ENCODE measurements at regions not wholly inside any gene's neighbourhood (a gene's known extent, or its start where the extent isn't known, plus 50 kb on each side); places are given as distances from the start of the nearest gene placed in this dataset.

DNA sequence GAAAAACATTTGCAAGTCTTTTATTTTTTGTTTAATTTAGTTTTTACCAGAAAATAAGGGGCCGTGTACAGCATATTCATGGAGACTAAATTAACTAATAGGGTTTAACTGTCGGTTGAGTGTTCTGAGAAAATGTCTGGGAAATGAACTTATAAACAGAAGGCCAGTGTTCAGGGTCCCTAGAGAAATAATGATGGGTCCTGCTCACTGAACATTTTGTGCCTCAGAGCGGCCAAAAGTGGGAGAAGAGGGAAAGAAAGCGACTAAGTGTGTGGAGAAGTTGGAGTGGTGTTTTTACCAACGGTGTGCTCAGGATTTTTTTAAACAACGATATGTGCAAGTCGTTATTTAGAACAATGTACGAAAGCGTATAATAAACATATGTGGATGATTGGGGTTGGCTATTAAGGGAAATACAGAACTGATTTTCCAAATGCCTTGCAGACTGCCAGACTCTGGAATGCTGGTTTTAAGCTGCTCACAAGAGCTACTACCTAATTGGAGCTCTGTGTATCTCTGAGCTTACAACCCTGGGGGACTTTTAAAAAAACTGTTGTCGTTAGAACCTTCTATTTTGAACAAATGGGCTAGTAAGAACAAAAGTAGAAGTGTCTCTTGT is 166.7 kb downstream of the SLC38A4 start:
- Histone ChIP-seq H3K4me2 (ENCODE audit: insufficient read depth, low read length) (peak overlapping the region; percentile 57), H3K4me3 (replicated peaks in 1 of 3; ENCODE audit: insufficient read depth in 1 of 3, low read depth in 1 of 3, low read length in 3 of 3) (no peak overlapping the region), H3K4me1 (ENCODE audit: control insufficient read depth, extremely low read depth, insufficient read depth, low read length) (peaks cover 44% of the 10 kb centered on the region), H3K79me2 (ENCODE audit: control insufficient read depth, insufficient read depth, low read length) (no peaks in the 10 kb centered on the region), H3K9me1 (replicated peaks; ENCODE audit: control insufficient read depth, extremely low read depth, insufficient read depth, low read length) (no peaks in the 10 kb centered on the region), H4K20me1 (replicated peaks; ENCODE audit: control insufficient read depth, extremely low read depth, insufficient read depth, low read length) (no peaks in the 10 kb centered on the region), H3K27me3 (ENCODE audit: control insufficient read depth in 2 of 2, insufficient read depth in 2 of 2, low read length in 2 of 2) (no peaks in the 10 kb centered on the region), H2AFZ (ENCODE audit: low read depth, low read length) (peak overlapping the region; percentile 85), H3K9me3 (replicated peaks; ENCODE audit: control insufficient read depth, insufficient read depth, low read length) (no peaks in the 10 kb centered on the region), H3K27ac (ENCODE audit: insufficient read depth, low read depth, low read length) (peak overlapping the region; percentile 83), H3K36me3 (ENCODE audit: control insufficient read depth in 2 of 2, extremely low read depth in 1 of 2, insufficient read depth in 2 of 2, low read length in 2 of 2) (no peaks in the 10 kb centered on the region), H3K9ac (replicated peaks; ENCODE audit: extremely low read depth, insufficient read depth, low read length) (peak overlapping the region; percentile 57)
- TF ChIP-seq JUN (IDR thresholded peaks at IDR 0.05; ENCODE audit: borderline replicate concordance, insufficient read depth, insufficient read length, low read depth) (no peak), GATA2 (IDR thresholded peaks at IDR 0.05; ENCODE audit: insufficient read depth, insufficient read length, low read depth, low read length) (no peak), MYC (IDR thresholded peaks at IDR 0.05; ENCODE audit: low read depth, low read length) (no peak), EZH2 (IDR thresholded peaks at IDR 0.05; ENCODE audit: borderline replicate concordance, low read depth, low read length, severe bottlenecking) (no peak), POLR2A (IDR thresholded peaks at IDR 0.05; ENCODE audit: low read depth, low read length) (no peak), FOS (IDR thresholded peaks at IDR 0.05; ENCODE audit: borderline replicate concordance, insufficient read depth, low read length) (no peak), POLR2AphosphoS5 (IDR thresholded peaks at IDR 0.05; ENCODE audit: insufficient read depth, low read depth, low read length) (no peak)
- TF ChIP-seq, protein P1, sequence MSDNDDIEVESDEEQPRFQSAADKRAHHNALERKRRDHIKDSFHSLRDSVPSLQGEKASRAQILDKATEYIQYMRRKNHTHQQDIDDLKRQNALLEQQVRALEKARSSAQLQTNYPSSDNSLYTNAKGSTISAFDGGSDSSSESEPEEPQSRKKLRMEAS (IDR thresholded peaks at IDR 0.05; ENCODE audit: insufficient read depth, insufficient read length) = no peak
- TF ChIP-seq, protein P2, sequence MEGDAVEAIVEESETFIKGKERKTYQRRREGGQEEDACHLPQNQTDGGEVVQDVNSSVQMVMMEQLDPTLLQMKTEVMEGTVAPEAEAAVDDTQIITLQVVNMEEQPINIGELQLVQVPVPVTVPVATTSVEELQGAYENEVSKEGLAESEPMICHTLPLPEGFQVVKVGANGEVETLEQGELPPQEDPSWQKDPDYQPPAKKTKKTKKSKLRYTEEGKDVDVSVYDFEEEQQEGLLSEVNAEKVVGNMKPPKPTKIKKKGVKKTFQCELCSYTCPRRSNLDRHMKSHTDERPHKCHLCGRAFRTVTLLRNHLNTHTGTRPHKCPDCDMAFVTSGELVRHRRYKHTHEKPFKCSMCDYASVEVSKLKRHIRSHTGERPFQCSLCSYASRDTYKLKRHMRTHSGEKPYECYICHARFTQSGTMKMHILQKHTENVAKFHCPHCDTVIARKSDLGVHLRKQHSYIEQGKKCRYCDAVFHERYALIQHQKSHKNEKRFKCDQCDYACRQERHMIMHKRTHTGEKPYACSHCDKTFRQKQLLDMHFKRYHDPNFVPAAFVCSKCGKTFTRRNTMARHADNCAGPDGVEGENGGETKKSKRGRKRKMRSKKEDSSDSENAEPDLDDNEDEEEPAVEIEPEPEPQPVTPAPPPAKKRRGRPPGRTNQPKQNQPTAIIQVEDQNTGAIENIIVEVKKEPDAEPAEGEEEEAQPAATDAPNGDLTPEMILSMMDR (IDR thresholded peaks at IDR 0.05; ENCODE audit: extremely low read depth in 1 of 2, insufficient read depth in 1 of 2, low read depth in 1 of 2, low read length in 2 of 2) = no peak
- BruUV-seq (replicated peaks) = TSS peak; percentile 63
- dilution Hi-C loops (cut with MboI; ENCODE audit: extremely low pct_ligation_motif_present, low sequenced_read_pairs) (no loop called here), intact Hi-C loops (cut with micrococcal nuclease) (no loop called here)
- no peak for FAIRE-seq
- POLR2A ChIA-PET = no interaction called here
- peak; percentile 22 for DNase-seq (ENCODE audit: low read depth, low spot score)
- CTCF ChIA-PET = interaction anchor here (1.0 kb wide), 2 partner anchors 228 to 286 kb away, joined by 3 to 4 read pairs; no protein-coding TSS in a partner anchor

Data from endothelial cell of umbilical vein (primary cell).